IMR-90 (cell line): ENCODE measurements at regions not wholly inside any gene's neighbourhood (a gene's known extent, or its start where the extent isn't known, plus 50 kb on each side); places are given as distances from the start of the nearest gene placed in this dataset.

Source experiments
- ATAC-seq: fragments of 200-7000 bp; cut with Tn5 transposase; 2 replicates; pipeline ENCODE4 v1.9.1; 2020; ENCODE audit warnings: low read depth, mild to moderate bottlenecking, moderate library complexity
- BruUV-seq: library from RNA; stranded (reverse); fragments of 400-500 nt; replicated peaks from 2 replicates; lab custom pipeline; 2021; lab: Mats Ljungman, UMichigan
- CTCF ChIA-PET: fragments of 300-600 bp; formaldehyde crosslinking; extraction: SDS; loops from one replicate; lab custom pipeline; 2021; ENCODE audit warnings: antibody characterized with exemption; lab: Yijun Ruan, JAX
- POLR2A ChIA-PET: fragments of 300-600 bp; sonication (Branson Sonifier 250); formaldehyde crosslinking; loops from one replicate; lab custom pipeline; 2022; ENCODE audit warnings: antibody characterized with exemption; ENCODE audit not compliant: unreplicated experiment; lab: Charles Lee
- DNase-seq: peaks from one replicate; pipeline ENCODE4 v3.0.0; 2013
- H2AFZ ChIP-seq: replicated peaks from 2 replicates; pipeline ENCODE3; 2013; ENCODE audit warnings: low read length, mild to moderate bottlenecking; ENCODE audit not compliant: poor library complexity
- H2AK5ac ChIP-seq: 2 replicates; pipeline ENCODE4 v1.6.1; 2013; ENCODE audit warnings: low read depth, low read length, inconsistent platforms
- H2AK9ac ChIP-seq: replicated peaks from 2 replicates; pipeline ENCODE3; 2013; ENCODE audit warnings: mild to moderate bottlenecking, low read depth, low read length, moderate library complexity; ENCODE audit not compliant: poor library complexity
- H2BK120ac ChIP-seq: 2 replicates; pipeline ENCODE4 v1.6.1; 2013; ENCODE audit warnings: low read depth, low read length, inconsistent platforms
- H2BK15ac ChIP-seq: 3 replicates; pipeline ENCODE4 v1.6.1; 2013; ENCODE audit warnings: low read depth, low read length, inconsistent platforms
- H2BK20ac ChIP-seq: 2 replicates; pipeline ENCODE4 v1.6.1; 2013; ENCODE audit warnings: low read depth, mild to moderate bottlenecking, inconsistent platforms, low read length, moderate library complexity
- H2BK5ac ChIP-seq: 2 replicates; pipeline ENCODE4 v1.6.1; 2013; ENCODE audit warnings: mild to moderate bottlenecking, low read depth, low read length, inconsistent platforms; ENCODE audit not compliant: poor library complexity, severe bottlenecking
- H3K14ac ChIP-seq: replicated peaks from 2 replicates; pipeline ENCODE4 v1.6.1; 2013; ENCODE audit warnings: low read depth, low read length, inconsistent platforms
- H3K18ac ChIP-seq: 2 replicates; pipeline ENCODE4 v1.6.1; 2013; ENCODE audit warnings: low read depth, low read length, control low read depth
- H3K23ac ChIP-seq: 2 replicates; pipeline ENCODE4 v1.6.1; 2013; ENCODE audit warnings: low read depth, low read length, inconsistent platforms
- H3K27ac ChIP-seq: 2 replicates; pipeline ENCODE4 v1.5.1; 2013; ENCODE audit warnings: mild to moderate bottlenecking, control low read depth, low read length; ENCODE audit not compliant: insufficient read depth
- H3K27me3 ChIP-seq: 2 replicates; pipeline ENCODE4 v1.6.1; 2013; ENCODE audit warnings: low read length; ENCODE audit not compliant: control insufficient read depth, insufficient read depth
- H3K36me3 ChIP-seq: 2 replicates; pipeline ENCODE4 v1.6.1; 2013; ENCODE audit warnings: low read length, mixed read lengths; ENCODE audit not compliant: control insufficient read depth, insufficient read depth
- H3K4ac ChIP-seq: 2 replicates; pipeline ENCODE4 v1.6.1; 2013; ENCODE audit warnings: low read depth, low read length, inconsistent platforms
- H3K4me1 ChIP-seq: 2 replicates; pipeline ENCODE4 v1.6.1; 2013; ENCODE audit warnings: low read length, mixed read lengths; ENCODE audit not compliant: control insufficient read depth, insufficient read depth
- H3K4me2 ChIP-seq: 2 replicates; pipeline ENCODE4 v1.6.1; 2013; ENCODE audit warnings: low read depth, mild to moderate bottlenecking, control low read depth, low read length, moderate library complexity
- H3K4me3 ChIP-seq: 2 replicates; pipeline ENCODE4 v1.5.1; 2013; ENCODE audit warnings: low read depth, mild to moderate bottlenecking, control low read depth, low read length, moderate library complexity; ENCODE audit not compliant: insufficient read depth
- H3K56ac ChIP-seq: 2 replicates; pipeline ENCODE4 v1.6.1; 2013; ENCODE audit warnings: low read length, inconsistent platforms; ENCODE audit not compliant: insufficient read depth; ENCODE audit errors: extremely low read depth
- H3K79me1 ChIP-seq, 2 experiments: 2 replicates each; pipeline ENCODE4 v1.6.1; 2013; ENCODE audit warnings: low read length in 2 of 2, inconsistent platforms in 1 of 2, low read depth in 1 of 2
- H3K9ac ChIP-seq: 2 replicates; pipeline ENCODE4 v1.6.1; 2013; ENCODE audit warnings: low read depth, low read length, control low read depth
- H3K9me1 ChIP-seq: 2 replicates; pipeline ENCODE4 v1.6.1; 2013; ENCODE audit warnings: low read length, inconsistent platforms; ENCODE audit not compliant: insufficient read depth
- H3K9me3 ChIP-seq: 2 replicates; pipeline ENCODE4 v1.6.1; 2013; ENCODE audit warnings: low read length; ENCODE audit not compliant: control insufficient read depth, insufficient read depth
- H4K20me1 ChIP-seq: 2 replicates; pipeline ENCODE4 v1.6.1; 2013; ENCODE audit warnings: low read length, inconsistent platforms; ENCODE audit not compliant: insufficient read depth
- H4K5ac ChIP-seq: 2 replicates; pipeline ENCODE4 v1.6.1; 2013; ENCODE audit warnings: mild to moderate bottlenecking, low read depth, low read length, control low read depth
- H4K8ac ChIP-seq, 2 experiments: 2 replicates each; pipeline ENCODE4 v1.6.1; 2013; ENCODE audit warnings: low read depth in 2 of 2, low read length in 2 of 2, control low read depth in 1 of 2, inconsistent platforms in 1 of 2
- H4K91ac ChIP-seq: 2 replicates; pipeline ENCODE4 v1.6.1; 2013; ENCODE audit warnings: low read depth, low read length, inconsistent platforms; ENCODE audit not compliant: insufficient read depth
- BHLHE40 ChIP-seq: fragments of 150-350 bp; IDR thresholded peaks from 2 replicates; pipeline ENCODE4 v1.6.1; 2016; ENCODE audit warnings: mild to moderate bottlenecking, low read depth, low read length
- CEBPB ChIP-seq: IDR thresholded peaks from 2 replicates; pipeline ENCODE4 v1.6.1; 2012; ENCODE audit warnings: low read depth, low read length, improper control_type of control experiment
- CHD1 ChIP-seq: IDR thresholded peaks from 2 replicates; pipeline ENCODE4 v1.6.1; 2012; ENCODE audit warnings: low read depth, low read length, improper control_type of control experiment
- ELK1 ChIP-seq: fragments of 150-350 bp; IDR thresholded peaks from 2 replicates; pipeline ENCODE4 v1.6.1; 2016; ENCODE audit warnings: low read depth, mild to moderate bottlenecking, low read length, moderate library complexity, borderline replicate concordance
- FOS ChIP-seq: fragments of 150-350 bp; IDR thresholded peaks from 2 replicates; pipeline ENCODE4 v1.6.1; 2016; ENCODE audit warnings: low read depth, low read length
- MAZ ChIP-seq: IDR thresholded peaks from 2 replicates; pipeline ENCODE4 v1.6.1; 2012; ENCODE audit warnings: low read depth, mild to moderate bottlenecking, low read length, improper control_type of control experiment, moderate library complexity, borderline replicate concordance
- MXI1 ChIP-seq: IDR thresholded peaks from 2 replicates; pipeline ENCODE4 v1.6.1; 2012; ENCODE audit warnings: low read depth, mild to moderate bottlenecking, low read length, moderate library complexity, borderline replicate concordance
- NFE2L2 ChIP-seq: fragments of 150-350 bp; IDR thresholded peaks from 2 replicates; pipeline ENCODE4 v1.6.1; 2016; ENCODE audit warnings: low read depth, mild to moderate bottlenecking, low read length
- POLR2A ChIP-seq: IDR thresholded peaks from 2 replicates; pipeline ENCODE4 v1.6.1; 2012; ENCODE audit warnings: mild to moderate bottlenecking, low read depth, low read length
- RAD21 ChIP-seq: IDR thresholded peaks from 2 replicates; pipeline ENCODE4 v1.6.1; 2012; ENCODE audit warnings: low read length, improper control_type of control experiment
- RCOR1 ChIP-seq: IDR thresholded peaks from 2 replicates; pipeline ENCODE4 v1.6.1; 2012; ENCODE audit warnings: mild to moderate bottlenecking, low read length, improper control_type of control experiment; ENCODE audit not compliant: insufficient replicate concordance
- RFX5 ChIP-seq: IDR thresholded peaks from 2 replicates; pipeline ENCODE4 v1.8.0; 2012; ENCODE audit warnings: low read depth, mild to moderate bottlenecking, low read length, moderate library complexity
- SMC3 ChIP-seq: fragments of 150-350 bp; IDR thresholded peaks from 2 replicates; pipeline ENCODE4 v1.6.1; 2016; ENCODE audit warnings: low read depth, mild to moderate bottlenecking, antibody characterized with exemption, low read length, moderate library complexity
- USF2 ChIP-seq: fragments of 150-350 bp; IDR thresholded peaks from 2 replicates; pipeline ENCODE4 v1.6.1; 2017; ENCODE audit warnings: mild to moderate bottlenecking, antibody characterized with exemption, low read length, low read depth
- WGBS, 2 experiments: methylation state at CpG; one replicate each; pipeline versions ENCODE4 v1.1.5 to v1.1.7; 2013; ENCODE audit warnings: missing lambda C conversion rate in 2 of 2; ENCODE audit not compliant: insufficient read length in 1 of 2; ENCODE audit errors: extremely low coverage in 2 of 2; 5-methylcytosine and 5-hydroxymethylcytosine counted together
- dilution Hi-C: fragments of 300-500 bp; cut with HindIII; formaldehyde crosslinking; loops from one replicate; pipeline ENCODE4 v1.14.3; 2018; ENCODE audit warnings: low sequenced_read_pairs; ENCODE audit not compliant: unreplicated experiment
- in situ Hi-C: fragments of 300-500 bp; cut with MboI; formaldehyde crosslinking; loops from 3 replicates; pipeline ENCODE4 v1.14.3; 2019; ENCODE audit warnings: low sequenced_read_pairs, inconsistent platforms, mixed read lengths
- intact Hi-C: fragments of 100-400 bp; cut with micrococcal nuclease; formaldehyde crosslinking; loops from 2 replicates; pipeline ENCODE4 v1.10.0; 2022
- TF ChIP-seq, protein P1 (sequence below): conservative IDR thresholded peaks from 2 replicates; pipeline ENCODE4 v1.5.1; 2012; ENCODE audit warnings: mild to moderate bottlenecking, low read depth, low read length, improper control_type of control experiment

GRCh38 chr15:95170561-95171380 is 939.4 kb downstream of the MCTP2 start:
- no peak overlapping the region for H2AK5ac ChIP-seq
- in situ Hi-C loops = no loop called here
- no peak overlapping the region; the same call in 1 of the 2 replicates for H3K4me2 ChIP-seq
- no peaks in the 10 kb centered on the region for H3K36me3 ChIP-seq
- dilution Hi-C loops = no loop called here
- no peak overlapping the region for H3K4ac ChIP-seq
- H3K4me3 ChIP-seq = no peak overlapping the region
- 40% methylated on average over 1 of the region's 6 CpGs; no CpG with 5 or more reads in 1 of the 2 experiments for WGBS, 2 experiments
- intact Hi-C loops = no loop called here
- ChIA-PET CTCF (interaction anchor here (0.5 to 1.4 kb wide), 2 partner anchors 9 to 1358 kb away, joined by 3 read pairs; no protein-coding TSS in a partner anchor), POLR2A (no interaction called here)
- H2AK9ac ChIP-seq = no peak overlapping the region
- no TSS peak for BruUV-seq
- no peak overlapping the region for H3K27ac ChIP-seq
- no peaks in the 10 kb centered on the region for H3K27me3 ChIP-seq
- H3K9ac ChIP-seq = no peak overlapping the region
- no peak for DNase-seq
- H3K79me1 ChIP-seq = no peaks in the 10 kb centered on the region
- H2BK120ac ChIP-seq = no peak overlapping the region
- no peak overlapping the region for H4K5ac ChIP-seq
- no peak overlapping the region for H3K56ac ChIP-seq
- H4K8ac ChIP-seq = no peak overlapping the region
- no peaks in the 10 kb centered on the region; the same call in 1 of the 2 replicates for H3K9me1 ChIP-seq
- H4K91ac ChIP-seq = no peak overlapping the region
- no peaks in the 10 kb centered on the region; the same call in 1 of the 2 replicates for H3K4me1 ChIP-seq
- ATAC-seq = peak; percentile 11; the same call in 1 of the 2 replicates
- no peak overlapping the region for H3K18ac ChIP-seq
- no peak overlapping the region for H2AFZ ChIP-seq
- H4K20me1 ChIP-seq = no peaks in the 10 kb centered on the region
- H3K9me3 ChIP-seq = no peaks in the 10 kb centered on the region
- H2BK5ac ChIP-seq = no peak overlapping the region
- no peak overlapping the region for H3K23ac ChIP-seq
- no peak overlapping the region for H2BK20ac ChIP-seq
- H3K14ac ChIP-seq = no peak overlapping the region
- H2BK15ac ChIP-seq = no peak overlapping the region
- TF ChIP-seq MXI1 (no peak), MAZ (no peak), BHLHE40 (no peak), RAD21 (no peak), CHD1 (no peak), FOS (no peak), RFX5 (no peak), ELK1 (no peak), SMC3 (no peak), RCOR1 (no peak), POLR2A (no peak), USF2 (no peak), CEBPB (no peak), NFE2L2 (no peak)
- TF ChIP-seq, protein P1, sequence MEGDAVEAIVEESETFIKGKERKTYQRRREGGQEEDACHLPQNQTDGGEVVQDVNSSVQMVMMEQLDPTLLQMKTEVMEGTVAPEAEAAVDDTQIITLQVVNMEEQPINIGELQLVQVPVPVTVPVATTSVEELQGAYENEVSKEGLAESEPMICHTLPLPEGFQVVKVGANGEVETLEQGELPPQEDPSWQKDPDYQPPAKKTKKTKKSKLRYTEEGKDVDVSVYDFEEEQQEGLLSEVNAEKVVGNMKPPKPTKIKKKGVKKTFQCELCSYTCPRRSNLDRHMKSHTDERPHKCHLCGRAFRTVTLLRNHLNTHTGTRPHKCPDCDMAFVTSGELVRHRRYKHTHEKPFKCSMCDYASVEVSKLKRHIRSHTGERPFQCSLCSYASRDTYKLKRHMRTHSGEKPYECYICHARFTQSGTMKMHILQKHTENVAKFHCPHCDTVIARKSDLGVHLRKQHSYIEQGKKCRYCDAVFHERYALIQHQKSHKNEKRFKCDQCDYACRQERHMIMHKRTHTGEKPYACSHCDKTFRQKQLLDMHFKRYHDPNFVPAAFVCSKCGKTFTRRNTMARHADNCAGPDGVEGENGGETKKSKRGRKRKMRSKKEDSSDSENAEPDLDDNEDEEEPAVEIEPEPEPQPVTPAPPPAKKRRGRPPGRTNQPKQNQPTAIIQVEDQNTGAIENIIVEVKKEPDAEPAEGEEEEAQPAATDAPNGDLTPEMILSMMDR = no peak
